HCT116 (cell line): ENCODE measurements at regions not wholly inside any gene's neighbourhood (a gene's known extent, or its start where the extent isn't known, plus 50 kb on each side); places are given as distances from the start of the nearest gene placed in this dataset.

ENCODE experiments used
- ATAC-seq: fragments of 200-7000 bp; cut with Tn5 transposase; 2 replicates; pipeline ENCODE4 v1.9.1; 2020; ENCODE audit warnings: mild to moderate bottlenecking, moderate library complexity
- BruUV-seq: library from RNA; stranded (reverse); fragments of 400-500 nt; replicated peaks from 2 replicates; lab custom pipeline; 2021; lab: Mats Ljungman, UMichigan
- CTCF ChIA-PET: fragments of 300-600 bp; sonication (Branson Sonifier 250); formaldehyde crosslinking; loops from one replicate; lab custom pipeline; 2021; ENCODE audit warnings: antibody characterized with exemption; lab: Charles Lee
- POLR2A ChIA-PET: fragments of 300-600, 350-600 bp; sonication (Branson Sonifier 250); formaldehyde crosslinking; loops from one replicate; lab custom pipeline; 2021; ENCODE audit warnings: antibody characterized with exemption; lab: Charles Lee
- RAD21 ChIA-PET, 2 experiments: fragments of 300-600 bp; sonication (Branson Sonifier 250); formaldehyde crosslinking; loops; one replicate each; lab custom pipeline; 2023; ENCODE audit warnings: low total read pairs in 2 of 2; ENCODE audit not compliant: uncharacterized antibody in 2 of 2, unreplicated experiment in 2 of 2, low non-redundant PET in 1 of 2; lab: Charles Lee
- DNase-seq: peaks from one replicate; pipeline ENCODE4 v3.0.0-alpha.2; 2010; ENCODE audit warnings: low read depth, low spot score
- H2AFZ ChIP-seq: fragments of 200-600 bp; shearing (Covaris generic), sonication (generic); 2 replicates; pipeline ENCODE4 v1.6.1; 2017; ENCODE audit warnings: low read depth, mixed run types, mixed read lengths, antibody characterized with exemption, low read length; ENCODE audit not compliant: poor library complexity, severe bottlenecking
- H3K27ac ChIP-seq: 2 replicates; pipeline ENCODE4 v1.5.1; 2012; ENCODE audit warnings: low read depth, low read length
- H3K27me3 ChIP-seq: fragments of 200-600 bp; sonication (generic); 2 replicates; pipeline ENCODE4 v1.6.1; 2016; ENCODE audit warnings: mixed run types, low read length, mixed read lengths; ENCODE audit not compliant: insufficient read depth
- H3K36me3 ChIP-seq, 2 experiments: fragments of 200-500 bp in 1 of 2; fragments of 200-600 bp in 1 of 2; sonication (Bioruptor generic) in 1 of 2; sonication (generic) in 1 of 2; 2 replicates each; pipeline versions ENCODE4 v1.5.1 to v1.6.1; 2014 to 2016; ENCODE audit warnings: low read length in 2 of 2, inconsistent platforms in 1 of 2, mixed read lengths in 1 of 2, mixed run types in 1 of 2; ENCODE audit not compliant: insufficient read depth in 2 of 2, control insufficient read depth in 1 of 2
- H3K4me1 ChIP-seq, 2 experiments: fragments of 200-600 bp in 1 of 2; sonication (generic) in 1 of 2; 2 replicates each; pipeline versions ENCODE4 v1.5.1 to v1.6.1; 2012 to 2017; ENCODE audit warnings: low read length in 2 of 2, inconsistent platforms in 1 of 2, mild to moderate bottlenecking in 1 of 2, mixed read lengths in 1 of 2, mixed run types in 1 of 2, moderate library complexity in 1 of 2; ENCODE audit not compliant: insufficient read depth in 2 of 2, control insufficient read depth in 1 of 2
- H3K4me2 ChIP-seq: fragments of 200-600 bp; sonication (generic); 2 replicates; pipeline ENCODE4 v1.6.1; 2017; ENCODE audit warnings: mixed run types, low read length, mixed read lengths
- H3K4me3 ChIP-seq, 2 experiments: fragments of 200-600 bp in 1 of 2; sonication (generic) in 1 of 2; replicated peaks in 1 of 2; 2 replicates each; pipeline ENCODE4 v1.5.1; 2011 to 2016; ENCODE audit warnings: low read length in 2 of 2, control low read depth in 1 of 2, low read depth in 1 of 2, mild to moderate bottlenecking in 1 of 2, mixed read lengths in 1 of 2, mixed run types in 1 of 2
- H3K79me2 ChIP-seq: fragments of 200-600 bp; sonication (generic); 2 replicates; pipeline ENCODE4 v1.6.1; 2017; ENCODE audit warnings: mild to moderate bottlenecking, mixed run types, low read length, moderate library complexity, mixed read lengths; ENCODE audit not compliant: insufficient read depth
- H3K9ac ChIP-seq: fragments of 200-600 bp; sonication (generic); 2 replicates; pipeline ENCODE4 v1.6.1; 2016; ENCODE audit warnings: low read length, mixed read lengths
- H3K9me2 ChIP-seq: fragments of 200-600 bp; sonication (generic), shearing (Covaris generic); 2 replicates; pipeline ENCODE4 v1.6.1; 2017; ENCODE audit warnings: mixed run types, mild to moderate bottlenecking, moderate library complexity; ENCODE audit not compliant: insufficient read depth
- H3K9me3 ChIP-seq, 2 experiments: fragments of 200-500 bp in 1 of 2; fragments of 200-600 bp in 1 of 2; sonication (Bioruptor generic) in 1 of 2; sonication (generic) in 1 of 2; 2 replicates each; pipeline ENCODE4 v1.6.1; 2014 to 2017; ENCODE audit warnings: low read length in 2 of 2, mixed read lengths in 2 of 2, inconsistent platforms in 1 of 2, low read depth in 1 of 2, mild to moderate bottlenecking in 1 of 2, mixed run types in 1 of 2, moderate library complexity in 1 of 2; ENCODE audit not compliant: control insufficient read depth in 1 of 2, insufficient read depth in 1 of 2
- H4K20me1 ChIP-seq: fragments of 200-600 bp; sonication (generic), shearing (Covaris generic); 2 replicates; pipeline ENCODE4 v1.6.1; 2017; ENCODE audit warnings: mixed run types, mild to moderate bottlenecking, moderate library complexity; ENCODE audit not compliant: insufficient read depth
- CEBPB ChIP-seq: IDR thresholded peaks from 2 replicates; pipeline ENCODE4 v1.6.1; 2012; ENCODE audit warnings: low read depth
- EGR1 ChIP-seq: IDR thresholded peaks from 2 replicates; pipeline ENCODE4 v1.6.1; 2012; ENCODE audit warnings: low read depth
- EZH2 ChIP-seq: fragments of 200-600 bp; sonication (generic); IDR thresholded peaks from 2 replicates; pipeline ENCODE4 v1.6.1; 2017; ENCODE audit warnings: antibody characterized with exemption, mixed run types
- EZH2phosphoT487 ChIP-seq: fragments of 200-600 bp; IDR thresholded peaks from 2 replicates; pipeline ENCODE4 v1.6.1; 2018; ENCODE audit warnings: antibody characterized with exemption, borderline replicate concordance
- FOSL1 ChIP-seq: IDR thresholded peaks from 2 replicates; pipeline ENCODE4 v1.6.1; 2012; ENCODE audit warnings: low read depth
- JUND ChIP-seq: IDR thresholded peaks from 2 replicates; pipeline ENCODE4 v1.6.1; 2012
- POLR2A ChIP-seq: IDR thresholded peaks from 2 replicates; pipeline ENCODE4 v1.7.0; 2011; ENCODE audit warnings: borderline replicate concordance; ENCODE audit not compliant: insufficient read depth, insufficient read length; ENCODE audit errors: extremely low read depth
- POLR2AphosphoS5 ChIP-seq: IDR thresholded peaks from 2 replicates; pipeline ENCODE4 v1.6.1; 2011; ENCODE audit warnings: mild to moderate bottlenecking, low read depth, low read length, moderate library complexity
- RAD21 ChIP-seq: IDR thresholded peaks from 2 replicates; pipeline ENCODE4 v1.6.1; 2012; ENCODE audit warnings: low read depth, mild to moderate bottlenecking
- SIN3A ChIP-seq: IDR thresholded peaks from 2 replicates; pipeline ENCODE4 v1.6.1; 2012; ENCODE audit warnings: low read depth
- SP1 ChIP-seq: IDR thresholded peaks from 2 replicates; pipeline ENCODE4 v1.6.1; 2012; ENCODE audit warnings: low read depth
- ZFX ChIP-seq: fragments of 450-650 bp; IDR thresholded peaks from 2 replicates; pipeline ENCODE4 v1.6.1; 2017
- ZNF274 ChIP-seq: fragments of 200-500 bp; sonication (Bioruptor generic); IDR thresholded peaks from 2 replicates; pipeline ENCODE4 v1.6.1; 2014; ENCODE audit warnings: mild to moderate bottlenecking, low read depth, low read length, inconsistent platforms
- intact Hi-C: fragments of 100-400 bp; cut with micrococcal nuclease; formaldehyde crosslinking; loops from 2 replicates; pipeline ENCODE4 v1.10.0; 2022
- TF ChIP-seq, protein P1 (sequence below): IDR thresholded peaks from 2 replicates; pipeline ENCODE4 v1.6.1; 2012
- TF ChIP-seq, protein P2 (sequence below): IDR thresholded peaks from 2 replicates; pipeline ENCODE4 v1.6.1; 2012; ENCODE audit warnings: low read depth
- TF ChIP-seq, protein P3 (sequence below): IDR thresholded peaks from 2 replicates; pipeline ENCODE4 v1.6.1; 2012
- TF ChIP-seq, protein P4 (sequence below), 3 experiments: fragments of 200-600 bp in 1 of 3; sonication (generic) in 1 of 3; IDR thresholded peaks in 2 of 3; conservative IDR thresholded peaks in 1 of 3; 2 replicates each; pipeline ENCODE4 v1.5.1; 2012 to 2017; ENCODE audit warnings: low read depth in 2 of 3, low read length in 2 of 3, antibody characterized with exemption in 1 of 3, borderline replicate concordance in 1 of 3, control low read depth in 1 of 3, mild to moderate bottlenecking in 1 of 3, mixed read lengths in 1 of 3, mixed run types in 1 of 3, moderate library complexity in 1 of 3; ENCODE audit not compliant: insufficient read depth in 1 of 3

DNA sequence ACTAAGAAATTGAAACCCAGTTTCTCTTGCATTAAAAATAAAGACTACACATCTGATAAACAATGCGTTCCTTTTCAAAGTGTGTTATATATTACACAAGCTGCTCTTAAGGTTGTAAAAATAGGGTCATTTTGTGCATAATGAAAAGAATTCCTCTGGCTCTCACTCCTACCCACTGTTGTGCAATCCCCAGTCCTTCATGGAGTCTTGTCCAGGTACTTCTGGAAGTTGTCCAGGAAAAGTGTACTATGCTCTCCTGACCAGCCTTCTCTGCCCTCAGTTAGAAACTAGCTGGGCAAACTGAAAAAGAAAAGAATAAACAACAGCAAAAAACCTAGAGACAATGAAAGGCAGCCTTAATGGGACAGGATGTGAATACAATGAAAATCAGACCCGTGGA is 345.5 kb upstream of the PAPPA start:
- CTCF ChIA-PET, result no interaction called here
- BruUV-seq, result no TSS peak
- H3K4me3 ChIP-seq, result no peak overlapping the region

DNA sequence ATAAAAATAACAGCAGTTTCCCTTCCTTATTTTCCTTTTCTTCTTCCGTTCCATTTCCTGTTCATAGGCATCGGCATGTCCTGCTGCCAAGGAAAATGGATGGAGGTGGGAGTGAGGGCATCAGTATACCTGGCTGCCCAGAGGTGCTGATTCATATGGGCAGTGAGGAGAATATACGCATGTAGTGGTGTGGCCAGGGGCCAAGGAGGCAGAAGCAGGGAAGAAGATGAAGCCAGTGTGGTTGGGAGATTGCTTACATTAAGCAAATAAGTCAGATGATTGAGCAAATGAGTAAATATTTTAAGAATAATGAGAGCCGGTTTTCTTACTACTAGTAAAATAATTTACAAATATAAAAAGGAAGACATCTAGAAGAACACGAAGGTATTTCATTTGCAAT is 344.9 kb upstream of the PAPPA start:
- H3K27me3 ChIP-seq, result 0 out of 2 replicates have a peak, but pooled peaks cover 6% of the 10 kb centered on the region
- no peaks in the 10 kb centered on the region for H4K20me1 ChIP-seq
- no peaks in the 10 kb centered on the region for H3K9me3 ChIP-seq
- H2AFZ ChIP-seq, result no peak overlapping the region
- BruUV-seq, result no TSS peak
- H3K4me2 ChIP-seq, result no peak overlapping the region
- ATAC-seq (no peak), DNase-seq (no peak)
- intact Hi-C loops, result no loop called here
- H3K79me2 ChIP-seq, result no peaks in the 10 kb centered on the region
- POLR2A ChIA-PET, result no interaction called here
- CTCF ChIA-PET, result no interaction called here
- no peaks in the 10 kb centered on the region for H3K36me3 ChIP-seq
- RAD21 ChIA-PET, result no interaction called here
- no peak overlapping the region for H3K27ac ChIP-seq
- no peaks in the 10 kb centered on the region for H3K9me2 ChIP-seq
- no peak overlapping the region for H3K9ac ChIP-seq
- no peak overlapping the region for H3K4me3 ChIP-seq
- H3K4me1 ChIP-seq, result no peaks in the 10 kb centered on the region
- TF ChIP-seq FOSL1 (no peak), SIN3A (no peak), SP1 (no peak), EGR1 (no peak), JUND (no peak), POLR2A (no peak), ZNF274 (no peak), EZH2phosphoT487 (no peak), EZH2 (no peak)
- TF ChIP-seq, protein P1, sequence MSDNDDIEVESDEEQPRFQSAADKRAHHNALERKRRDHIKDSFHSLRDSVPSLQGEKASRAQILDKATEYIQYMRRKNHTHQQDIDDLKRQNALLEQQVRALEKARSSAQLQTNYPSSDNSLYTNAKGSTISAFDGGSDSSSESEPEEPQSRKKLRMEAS, result no peak
- TF ChIP-seq, protein P2, sequence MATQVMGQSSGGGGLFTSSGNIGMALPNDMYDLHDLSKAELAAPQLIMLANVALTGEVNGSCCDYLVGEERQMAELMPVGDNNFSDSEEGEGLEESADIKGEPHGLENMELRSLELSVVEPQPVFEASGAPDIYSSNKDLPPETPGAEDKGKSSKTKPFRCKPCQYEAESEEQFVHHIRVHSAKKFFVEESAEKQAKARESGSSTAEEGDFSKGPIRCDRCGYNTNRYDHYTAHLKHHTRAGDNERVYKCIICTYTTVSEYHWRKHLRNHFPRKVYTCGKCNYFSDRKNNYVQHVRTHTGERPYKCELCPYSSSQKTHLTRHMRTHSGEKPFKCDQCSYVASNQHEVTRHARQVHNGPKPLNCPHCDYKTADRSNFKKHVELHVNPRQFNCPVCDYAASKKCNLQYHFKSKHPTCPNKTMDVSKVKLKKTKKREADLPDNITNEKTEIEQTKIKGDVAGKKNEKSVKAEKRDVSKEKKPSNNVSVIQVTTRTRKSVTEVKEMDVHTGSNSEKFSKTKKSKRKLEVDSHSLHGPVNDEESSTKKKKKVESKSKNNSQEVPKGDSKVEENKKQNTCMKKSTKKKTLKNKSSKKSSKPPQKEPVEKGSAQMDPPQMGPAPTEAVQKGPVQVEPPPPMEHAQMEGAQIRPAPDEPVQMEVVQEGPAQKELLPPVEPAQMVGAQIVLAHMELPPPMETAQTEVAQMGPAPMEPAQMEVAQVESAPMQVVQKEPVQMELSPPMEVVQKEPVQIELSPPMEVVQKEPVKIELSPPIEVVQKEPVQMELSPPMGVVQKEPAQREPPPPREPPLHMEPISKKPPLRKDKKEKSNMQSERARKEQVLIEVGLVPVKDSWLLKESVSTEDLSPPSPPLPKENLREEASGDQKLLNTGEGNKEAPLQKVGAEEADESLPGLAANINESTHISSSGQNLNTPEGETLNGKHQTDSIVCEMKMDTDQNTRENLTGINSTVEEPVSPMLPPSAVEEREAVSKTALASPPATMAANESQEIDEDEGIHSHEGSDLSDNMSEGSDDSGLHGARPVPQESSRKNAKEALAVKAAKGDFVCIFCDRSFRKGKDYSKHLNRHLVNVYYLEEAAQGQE, result no peak
- TF ChIP-seq, protein P3, sequence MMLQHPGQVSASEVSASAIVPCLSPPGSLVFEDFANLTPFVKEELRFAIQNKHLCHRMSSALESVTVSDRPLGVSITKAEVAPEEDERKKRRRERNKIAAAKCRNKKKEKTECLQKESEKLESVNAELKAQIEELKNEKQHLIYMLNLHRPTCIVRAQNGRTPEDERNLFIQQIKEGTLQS, result no peak
- TF ChIP-seq, protein P4, sequence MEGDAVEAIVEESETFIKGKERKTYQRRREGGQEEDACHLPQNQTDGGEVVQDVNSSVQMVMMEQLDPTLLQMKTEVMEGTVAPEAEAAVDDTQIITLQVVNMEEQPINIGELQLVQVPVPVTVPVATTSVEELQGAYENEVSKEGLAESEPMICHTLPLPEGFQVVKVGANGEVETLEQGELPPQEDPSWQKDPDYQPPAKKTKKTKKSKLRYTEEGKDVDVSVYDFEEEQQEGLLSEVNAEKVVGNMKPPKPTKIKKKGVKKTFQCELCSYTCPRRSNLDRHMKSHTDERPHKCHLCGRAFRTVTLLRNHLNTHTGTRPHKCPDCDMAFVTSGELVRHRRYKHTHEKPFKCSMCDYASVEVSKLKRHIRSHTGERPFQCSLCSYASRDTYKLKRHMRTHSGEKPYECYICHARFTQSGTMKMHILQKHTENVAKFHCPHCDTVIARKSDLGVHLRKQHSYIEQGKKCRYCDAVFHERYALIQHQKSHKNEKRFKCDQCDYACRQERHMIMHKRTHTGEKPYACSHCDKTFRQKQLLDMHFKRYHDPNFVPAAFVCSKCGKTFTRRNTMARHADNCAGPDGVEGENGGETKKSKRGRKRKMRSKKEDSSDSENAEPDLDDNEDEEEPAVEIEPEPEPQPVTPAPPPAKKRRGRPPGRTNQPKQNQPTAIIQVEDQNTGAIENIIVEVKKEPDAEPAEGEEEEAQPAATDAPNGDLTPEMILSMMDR (IDR thresholded peaks at IDR 0.05 in 2 of 3, conservative IDR thresholded peaks at IDR 0.05 in 1 of 3; ENCODE audit: borderline replicate concordance in 1 of 3, insufficient read depth in 1 of 3, low read depth in 2 of 3, low read length in 2 of 3), result no peak

More for the DNA sequence above, 345.5 kb upstream of the PAPPA start:
- no peaks in the 10 kb centered on the region for H4K20me1 ChIP-seq
- no peak for ATAC-seq
- no peaks in the 10 kb centered on the region for H3K9me3 ChIP-seq
- H3K4me1 ChIP-seq, result no peaks in the 10 kb centered on the region
- H3K27me3 ChIP-seq, result 0 out of 2 replicates have a peak, but pooled peaks cover 6% of the 10 kb centered on the region
- POLR2A ChIA-PET, result no interaction called here
- H3K9ac ChIP-seq, result no peak overlapping the region
- RAD21 ChIA-PET, result no interaction called here
- no peaks in the 10 kb centered on the region for H3K36me3 ChIP-seq
- H3K4me2 ChIP-seq, result no peak overlapping the region
- no peaks in the 10 kb centered on the region for H3K9me2 ChIP-seq
- H2AFZ ChIP-seq, result no peak overlapping the region
- TF ChIP-seq POLR2AphosphoS5 (no peak), ZFX (no peak), EGR1 (no peak), SIN3A (no peak), POLR2A (no peak), RAD21 (no peak), CEBPB (no peak)
- H3K27ac ChIP-seq, result no peak overlapping the region
- intact Hi-C loops, result no loop called here
- no peak for DNase-seq
- no peaks in the 10 kb centered on the region for H3K79me2 ChIP-seq
